GM12878 (cell line): ENCODE measurements at regions not wholly inside any gene's neighbourhood (a gene's known extent, or its start where the extent isn't known, plus 50 kb on each side); places are given as distances from the start of the nearest gene placed in this dataset.

Experiments used
- ATAC-seq: fragments of 200-7000 bp; cut with Tn5 transposase; 3 replicates; pipeline ENCODE4 v1.9.1; 2020; ENCODE audit warnings: mild to moderate bottlenecking, moderate library complexity
- BruUV-seq: library from RNA; stranded (reverse); fragments of 400-500 nt; replicated peaks from 2 replicates; lab custom pipeline; 2021; lab: Mats Ljungman, UMichigan
- CTCF ChIA-PET: fragments of 300-600 bp; sonication (Branson Sonifier 250); formaldehyde crosslinking; extraction: SDS; loops from one replicate; lab custom pipeline; 2021; ENCODE audit warnings: inconsistent platforms; lab: Yijun Ruan, JAX
- POLR2A ChIA-PET: fragments of 350-600 bp; formaldehyde crosslinking; extraction: SDS; loops from one replicate; lab custom pipeline; 2021; ENCODE audit warnings: inconsistent platforms; lab: Charles Lee
- RAD21 ChIA-PET: fragments of 300-600 bp; sonication (Branson Sonifier 250); formaldehyde crosslinking; loops from one replicate; lab custom pipeline; 2023; ENCODE audit warnings: antibody characterized with exemption; ENCODE audit not compliant: unreplicated experiment; lab: Charles Lee
- SMC1A ChIA-PET: fragments of 300-600 bp; sonication (Branson Sonifier 250); formaldehyde crosslinking; loops from one replicate; lab custom pipeline; 2023; ENCODE audit not compliant: unreplicated experiment, uncharacterized antibody; lab: Charles Lee
- DNase-seq: peaks from one replicate; pipeline ENCODE4 v3.0.0-alpha.2; 2011; ENCODE audit warnings: low read depth, low spot score
- FAIRE-seq: peaks from 3 replicates; lab custom pipeline; 2011; peaks lifted over from hg19 to GRCh38; lab: Jason Lieb, UNC
- H2AFZ ChIP-seq: 2 replicates; pipeline ENCODE4 v1.6.0; 2011; ENCODE audit warnings: low read depth, low read length, control low read depth; ENCODE audit not compliant: control insufficient read depth
- H3K27ac ChIP-seq: 2 replicates; pipeline ENCODE4 v1.5.1; 2011; ENCODE audit warnings: control low read depth; ENCODE audit not compliant: control insufficient read depth, insufficient read depth
- H3K27me3 ChIP-seq, 2 experiments: replicated peaks in 1 of 2; 2 replicates each; pipeline versions ENCODE4 v1.6.0 to v1.6.1; 2011; ENCODE audit warnings: low read length in 1 of 2; ENCODE audit not compliant: control insufficient read depth in 2 of 2, insufficient read depth in 2 of 2
- H3K36me3 ChIP-seq, 2 experiments: 2 replicates each; pipeline ENCODE4 v1.5.1; 2011; ENCODE audit warnings: low read length in 1 of 2; ENCODE audit not compliant: control insufficient read depth in 2 of 2, insufficient read depth in 2 of 2
- H3K4me1 ChIP-seq: 2 replicates; pipeline ENCODE4 v1.6.1; 2011; ENCODE audit warnings: mild to moderate bottlenecking, low read length, moderate library complexity, mixed read lengths; ENCODE audit not compliant: control insufficient read depth, insufficient read depth
- H3K4me2 ChIP-seq: 2 replicates; pipeline ENCODE4 v1.6.0; 2011; ENCODE audit warnings: control low read depth; ENCODE audit not compliant: control insufficient read depth, insufficient read depth
- H3K4me3 ChIP-seq: fragments of 200-600 bp; sonication (generic); 2 replicates; pipeline ENCODE4 v1.5.1; 2016
- H3K79me2 ChIP-seq: 2 replicates; pipeline ENCODE4 v1.6.0; 2011; ENCODE audit warnings: low read length; ENCODE audit not compliant: control insufficient read depth, insufficient read depth
- H3K9ac ChIP-seq: 2 replicates; pipeline ENCODE4 v1.8.0; 2011; ENCODE audit warnings: low read length, control low read depth, mixed read lengths; ENCODE audit not compliant: control insufficient read depth, insufficient read depth
- H3K9me3 ChIP-seq: replicated peaks from 3 replicates; pipeline ENCODE4 v1.5.1; 2011; ENCODE audit warnings: mild to moderate bottlenecking, low read length; ENCODE audit not compliant: control insufficient read depth, insufficient read depth
- H4K20me1 ChIP-seq: 2 replicates; pipeline ENCODE4 v1.6.0; 2011; ENCODE audit not compliant: control insufficient read depth, insufficient read depth
- DPF2 ChIP-seq: fragments of 450-650 bp; IDR thresholded peaks from 2 replicates; pipeline ENCODE4 v1.6.1; 2017; ENCODE audit warnings: mild to moderate bottlenecking
- GABPA ChIP-seq: IDR thresholded peaks from 2 replicates; pipeline ENCODE4 v1.6.1; 2014; ENCODE audit warnings: antibody characterized with exemption, low read depth, mild to moderate bottlenecking, inconsistent platforms
- JUNB ChIP-seq: IDR thresholded peaks from 2 replicates; pipeline ENCODE4 v1.6.1; 2016; ENCODE audit warnings: antibody characterized with exemption, mild to moderate bottlenecking
- NBN ChIP-seq: fragments of 450-650 bp; IDR thresholded peaks from 2 replicates; pipeline ENCODE4 v1.6.1; 2016
- RELA ChIP-seq: fragments of 450-650 bp; IDR thresholded peaks from 2 replicates; pipeline ENCODE4 v1.8.0; 2014; ENCODE audit warnings: borderline replicate concordance; ENCODE audit not compliant: partially characterized antibody
- ZZZ3 ChIP-seq: IDR thresholded peaks from 2 replicates; pipeline ENCODE4 v1.6.1; 2011; ENCODE audit warnings: low read depth; ENCODE audit not compliant: control insufficient read depth, insufficient read length
- WGBS: methylation state at CpG from one replicate; pipeline ENCODE4 v1.1.6; 2016; ENCODE audit warnings: low lambda C conversion rate; ENCODE audit not compliant: insufficient replicate concordance, insufficient coverage; ENCODE audit errors: missing lambda C conversion rate; 5-methylcytosine and 5-hydroxymethylcytosine counted together
- in situ Hi-C: fragments of 300-500 bp; cut with MboI; formaldehyde crosslinking; loops from 9 replicates; pipeline ENCODE4 v1.14.3; 2018; ENCODE audit warnings: mixed read lengths
- intact Hi-C: fragments of 100-400 bp; cut with micrococcal nuclease; formaldehyde crosslinking; loops from one replicate; pipeline ENCODE4 v1.14.2; 2022; ENCODE audit not compliant: unreplicated experiment
- TF ChIP-seq, protein P1 (sequence below): IDR thresholded peaks from 2 replicates; pipeline ENCODE4 v1.6.1; 2012; ENCODE audit warnings: mild to moderate bottlenecking, low read depth, low read length
- TF ChIP-seq, protein P2 (sequence below): IDR thresholded peaks from 2 replicates; pipeline ENCODE4 v1.6.1; 2012; ENCODE audit warnings: low read depth, low read length, improper control_type of control experiment
- TF ChIP-seq, protein P3 (sequence below): IDR thresholded peaks from 2 replicates; pipeline ENCODE4 v1.6.1; 2011; ENCODE audit warnings: borderline replicate concordance, low read depth, mild to moderate bottlenecking, moderate library complexity, mixed read lengths, low read length; ENCODE audit not compliant: insufficient read depth; ENCODE audit errors: extremely low read length
- TF ChIP-seq, protein P4 (sequence below): fragments of 450-650 bp; IDR thresholded peaks from 2 replicates; pipeline ENCODE4 v1.6.1; 2017; ENCODE audit warnings: mild to moderate bottlenecking

DNA sequence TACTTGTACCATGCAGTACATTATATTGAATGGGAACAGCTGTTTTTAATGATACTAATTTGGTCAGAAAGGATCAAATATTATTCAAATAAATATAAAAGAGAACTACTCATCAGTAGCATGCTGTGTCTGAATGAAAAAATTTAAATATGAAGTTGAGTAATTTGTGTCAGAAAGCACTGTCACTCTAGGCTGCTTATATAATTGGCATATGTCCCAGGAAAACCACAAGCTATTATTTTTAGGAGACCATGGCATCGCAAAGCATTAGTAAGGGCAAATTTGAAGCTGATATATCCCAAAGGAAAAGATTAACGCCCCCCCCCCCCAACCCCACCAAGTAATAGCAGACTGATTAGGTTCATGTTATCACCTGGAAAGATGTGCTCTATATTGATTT is 388.5 kb upstream of the SPANXN4 start:
- Histone ChIP-seq H4K20me1 (no peaks in the 10 kb centered on the region), H3K9me3 (no peaks in the 10 kb centered on the region; the same call in 2 of the 3 replicates), H3K79me2 (no peaks in the 10 kb centered on the region), H2AFZ (no peak overlapping the region), H3K36me3 (no peaks in the 10 kb centered on the region), H3K4me3 (no peak overlapping the region), H3K27me3 (no peaks in the 10 kb centered on the region), H3K4me2 (no peak overlapping the region), H3K4me1 (no peaks in the 10 kb centered on the region), H3K9ac (no peak overlapping the region), H3K27ac (no peak overlapping the region)
- no peak for DNase-seq
- FAIRE-seq: no peak
- ChIA-PET CTCF (no interaction called here), RAD21 (no interaction called here), POLR2A (no interaction called here), SMC1A (no interaction called here)
- BruUV-seq: no TSS peak
- in situ Hi-C loops (no loop called here), intact Hi-C loops (no loop called here)
- no peak for ATAC-seq
- WGBS: 4% methylated on average over 2 of the region's 2 CpGs
- TF ChIP-seq RELA (no peak), ZZZ3 (no peak)

DNA sequence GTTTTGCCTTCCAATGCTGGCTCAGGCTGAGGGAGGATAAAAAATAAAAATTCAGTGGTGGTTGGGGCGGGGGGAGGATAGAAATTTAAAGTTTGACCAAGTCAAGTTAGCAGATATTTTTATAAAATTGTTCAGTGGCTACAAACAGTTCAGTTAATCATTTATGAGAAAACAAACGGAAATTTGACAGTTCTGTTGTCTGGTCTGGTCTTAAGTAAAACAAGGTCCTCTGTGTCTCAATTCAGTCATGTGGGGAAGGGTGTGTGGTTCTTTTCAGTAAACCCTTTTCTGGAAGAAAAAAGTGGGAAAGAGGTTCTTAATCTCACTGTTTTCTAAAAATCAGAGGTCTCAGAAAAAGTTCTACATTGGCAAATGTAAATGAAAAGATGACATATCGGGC is 409.1 kb upstream of the SPANXN4 start:
- H3K27me3 ChIP-seq: no peaks in the 10 kb centered on the region
- SMC1A ChIA-PET: no interaction called here
- 4% methylated on average over 3 of the region's 3 CpGs for WGBS
- BruUV-seq: no TSS peak
- FAIRE-seq (no peak), ATAC-seq (no peak), DNase-seq (no peak)
- H3K4me2 ChIP-seq: no peak overlapping the region
- in situ Hi-C loops: no loop called here
- CTCF ChIA-PET: no interaction called here
- no peak overlapping the region for H2AFZ ChIP-seq
- intact Hi-C loops: no loop called here
- H3K79me2 ChIP-seq: no peaks in the 10 kb centered on the region
- no peaks in the 10 kb centered on the region for H4K20me1 ChIP-seq
- POLR2A ChIA-PET: no interaction called here
- RAD21 ChIA-PET: no interaction called here
- H3K9ac ChIP-seq: no peak overlapping the region
- H3K36me3 ChIP-seq: no peaks in the 10 kb centered on the region
- no peaks in the 10 kb centered on the region for H3K9me3 ChIP-seq
- H3K27ac ChIP-seq: no peak overlapping the region
- H3K4me1 ChIP-seq: no peaks in the 10 kb centered on the region
- H3K4me3 ChIP-seq: no peak overlapping the region
- no peak for TF ChIP-seq NBN
- TF ChIP-seq GABPA: no peak
- TF ChIP-seq DPF2: no peak
- TF ChIP-seq, protein P1, sequence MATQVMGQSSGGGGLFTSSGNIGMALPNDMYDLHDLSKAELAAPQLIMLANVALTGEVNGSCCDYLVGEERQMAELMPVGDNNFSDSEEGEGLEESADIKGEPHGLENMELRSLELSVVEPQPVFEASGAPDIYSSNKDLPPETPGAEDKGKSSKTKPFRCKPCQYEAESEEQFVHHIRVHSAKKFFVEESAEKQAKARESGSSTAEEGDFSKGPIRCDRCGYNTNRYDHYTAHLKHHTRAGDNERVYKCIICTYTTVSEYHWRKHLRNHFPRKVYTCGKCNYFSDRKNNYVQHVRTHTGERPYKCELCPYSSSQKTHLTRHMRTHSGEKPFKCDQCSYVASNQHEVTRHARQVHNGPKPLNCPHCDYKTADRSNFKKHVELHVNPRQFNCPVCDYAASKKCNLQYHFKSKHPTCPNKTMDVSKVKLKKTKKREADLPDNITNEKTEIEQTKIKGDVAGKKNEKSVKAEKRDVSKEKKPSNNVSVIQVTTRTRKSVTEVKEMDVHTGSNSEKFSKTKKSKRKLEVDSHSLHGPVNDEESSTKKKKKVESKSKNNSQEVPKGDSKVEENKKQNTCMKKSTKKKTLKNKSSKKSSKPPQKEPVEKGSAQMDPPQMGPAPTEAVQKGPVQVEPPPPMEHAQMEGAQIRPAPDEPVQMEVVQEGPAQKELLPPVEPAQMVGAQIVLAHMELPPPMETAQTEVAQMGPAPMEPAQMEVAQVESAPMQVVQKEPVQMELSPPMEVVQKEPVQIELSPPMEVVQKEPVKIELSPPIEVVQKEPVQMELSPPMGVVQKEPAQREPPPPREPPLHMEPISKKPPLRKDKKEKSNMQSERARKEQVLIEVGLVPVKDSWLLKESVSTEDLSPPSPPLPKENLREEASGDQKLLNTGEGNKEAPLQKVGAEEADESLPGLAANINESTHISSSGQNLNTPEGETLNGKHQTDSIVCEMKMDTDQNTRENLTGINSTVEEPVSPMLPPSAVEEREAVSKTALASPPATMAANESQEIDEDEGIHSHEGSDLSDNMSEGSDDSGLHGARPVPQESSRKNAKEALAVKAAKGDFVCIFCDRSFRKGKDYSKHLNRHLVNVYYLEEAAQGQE: no peak
- TF ChIP-seq JUNB: no peak
- TF ChIP-seq, protein P2, sequence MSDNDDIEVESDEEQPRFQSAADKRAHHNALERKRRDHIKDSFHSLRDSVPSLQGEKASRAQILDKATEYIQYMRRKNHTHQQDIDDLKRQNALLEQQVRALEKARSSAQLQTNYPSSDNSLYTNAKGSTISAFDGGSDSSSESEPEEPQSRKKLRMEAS: no peak
- TF ChIP-seq, protein P3, sequence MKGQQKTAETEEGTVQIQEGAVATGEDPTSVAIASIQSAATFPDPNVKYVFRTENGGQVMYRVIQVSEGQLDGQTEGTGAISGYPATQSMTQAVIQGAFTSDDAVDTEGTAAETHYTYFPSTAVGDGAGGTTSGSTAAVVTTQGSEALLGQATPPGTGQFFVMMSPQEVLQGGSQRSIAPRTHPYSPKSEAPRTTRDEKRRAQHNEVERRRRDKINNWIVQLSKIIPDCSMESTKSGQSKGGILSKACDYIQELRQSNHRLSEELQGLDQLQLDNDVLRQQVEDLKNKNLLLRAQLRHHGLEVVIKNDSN: no peak
- TF ChIP-seq, protein P4, sequence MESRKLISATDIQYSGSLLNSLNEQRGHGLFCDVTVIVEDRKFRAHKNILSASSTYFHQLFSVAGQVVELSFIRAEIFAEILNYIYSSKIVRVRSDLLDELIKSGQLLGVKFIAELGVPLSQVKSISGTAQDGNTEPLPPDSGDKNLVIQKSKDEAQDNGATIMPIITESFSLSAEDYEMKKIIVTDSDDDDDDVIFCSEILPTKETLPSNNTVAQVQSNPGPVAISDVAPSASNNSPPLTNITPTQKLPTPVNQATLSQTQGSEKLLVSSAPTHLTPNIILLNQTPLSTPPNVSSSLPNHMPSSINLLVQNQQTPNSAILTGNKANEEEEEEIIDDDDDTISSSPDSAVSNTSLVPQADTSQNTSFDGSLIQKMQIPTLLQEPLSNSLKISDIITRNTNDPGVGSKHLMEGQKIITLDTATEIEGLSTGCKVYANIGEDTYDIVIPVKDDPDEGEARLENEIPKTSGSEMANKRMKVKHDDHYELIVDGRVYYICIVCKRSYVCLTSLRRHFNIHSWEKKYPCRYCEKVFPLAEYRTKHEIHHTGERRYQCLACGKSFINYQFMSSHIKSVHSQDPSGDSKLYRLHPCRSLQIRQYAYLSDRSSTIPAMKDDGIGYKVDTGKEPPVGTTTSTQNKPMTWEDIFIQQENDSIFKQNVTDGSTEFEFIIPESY: no peak
